Body of pancreas (tissue), 4 donors: ENCODE measurements at regions not wholly inside any gene's neighbourhood (a gene's known extent, or its start where the extent isn't known, plus 50 kb on each side); places are given as distances from the start of the nearest gene placed in this dataset.

Source experiments
- ATAC-seq: fragments of 150-250 bp; one replicate; pipeline ENCODE4 v1.9.1; 2016
- DNase-seq, 4 donors: peaks; one replicate each; pipeline ENCODE4 v3.0.0-alpha.2; 2019
- H3K27ac ChIP-seq, 4 donors: fragments of 200-600 bp; sonication (generic); 1 replicate in 3 of 4; 2 replicates in 1 of 4; pipeline versions ENCODE4 v1.5.1 to v1.6.1; 2016 to 2019; ENCODE audit warnings: mild to moderate bottlenecking in 1 of 4, mixed read lengths in 1 of 4, moderate library complexity in 1 of 4
- H3K27me3 ChIP-seq, 2 donors: fragments of 200-600 bp; sonication (generic); one replicate each; pipeline ENCODE4 v1.6.0; 2016; ENCODE audit warnings: mild to moderate bottlenecking in 1 of 2
- H3K36me3 ChIP-seq, 2 donors: fragments of 200-600 bp; sonication (generic); replicated peaks in 1 of 2; 2 replicates each; pipeline ENCODE4 v1.5.1; 2016; ENCODE audit warnings: low read depth in 2 of 2; ENCODE audit not compliant: insufficient read depth in 1 of 2
- H3K4me1 ChIP-seq: fragments of 200-600 bp; sonication (generic); one replicate; pipeline ENCODE4 v1.6.0; 2016
- H3K4me3 ChIP-seq, 2 donors: fragments of 200-600 bp; sonication (generic); 1 replicate in 1 of 2; 2 replicates in 1 of 2; pipeline ENCODE4 v1.5.1; 2016 to 2019
- H3K9me3 ChIP-seq, 3 donors: fragments of 200-600 bp; sonication (generic); 1 replicate in 2 of 3; 2 replicates in 1 of 3; pipeline ENCODE4 v1.5.1; 2016
- CTCF ChIP-seq, 7 experiments: fragments of 450-650 bp in 4 of 7; fragments of 200-600 bp in 3 of 7; sonication (generic) in 3 of 7; IDR thresholded peaks; one replicate each; pipeline ENCODE4 v1.5.1; 2016 to 2019; ENCODE audit warnings: antibody characterized with exemption in 7 of 7
- POLR2A ChIP-seq, 3 donors: fragments of 450-650 bp; IDR thresholded peaks; one replicate each; pipeline ENCODE4 v1.6.1; 2016; ENCODE audit warnings: antibody characterized with exemption in 3 of 3, mild to moderate bottlenecking in 2 of 3
- WGBS, 2 donors: methylation state at CpG; one replicate each; pipeline ENCODE4 v1.1.5; 2017; 5-methylcytosine and 5-hydroxymethylcytosine counted together
- intact Hi-C: fragments of 100-400 bp; cut with DNase I; formaldehyde crosslinking; loops from one replicate; pipeline ENCODE4 v1.15.1; 2023

- Histone ChIP-seq H3K4me1 (no peaks in the 10 kb centered on the region), H3K36me3 (no peaks in the 10 kb centered on the region), H3K9me3 (no peaks in the 10 kb centered on the region), H3K27me3 (no peaks in the 10 kb centered on the region), H3K4me3 (no peak overlapping the region), H3K27ac (no peak overlapping the region)
- WGBS, 2 donors: 66 to 83% methylated on average over 5 to 7 of the region's 7 CpGs
- intact Hi-C loops: no loop called here
- ATAC-seq: no peak
- TF ChIP-seq CTCF (IDR thresholded peaks at IDR 0.05): no peak
- DNase-seq: no peak
Measured at GRCh38 chr10:108095932-108096925, 931.7 kb upstream of the SORCS1 start.

GRCh38 chr10:108090476-108091215, 926.1 kb upstream of the SORCS1 start:
- ATAC-seq: no peak
- Histone ChIP-seq H3K4me3 (no peak overlapping the region), H3K27ac (no peak overlapping the region), H3K9me3 (no peaks in the 10 kb centered on the region), H3K27me3 (no peaks in the 10 kb centered on the region), H3K4me1 (no peaks in the 10 kb centered on the region), H3K36me3 (no peaks in the 10 kb centered on the region)
- TF ChIP-seq CTCF (IDR thresholded peaks at IDR 0.05): no peak
- no peak for TF ChIP-seq POLR2A (IDR thresholded peaks at IDR 0.05)
- no peak for DNase-seq
- 56 to 69% methylated on average over 3 of the region's 3 CpGs for WGBS, 2 donors
- intact Hi-C loops: no loop called here

- ATAC-seq: no peak
- WGBS, 2 donors: 76 to 92% methylated on average over 1 of the region's 1 CpG
- no peak overlapping the region for H3K27ac ChIP-seq
Measured at GRCh38 chr10:108086502-108086901, 922.0 kb upstream of the SORCS1 start.

GRCh38 chr10:108082596-108082995, 918.1 kb upstream of the SORCS1 start:
- WGBS, 2 donors: 62 to 85% methylated on average over 1 of the region's 1 CpG
- intact Hi-C loops: no loop called here
- Histone ChIP-seq H3K9me3 (no peaks in the 10 kb centered on the region), H3K4me3 (no peak overlapping the region), H3K27me3 (no peaks in the 10 kb centered on the region), H3K27ac (no peak overlapping the region), H3K36me3 (no peaks in the 10 kb centered on the region), H3K4me1 (no peaks in the 10 kb centered on the region)
- no peak for ATAC-seq
- no peak for TF ChIP-seq CTCF (IDR thresholded peaks at IDR 0.05)
- DNase-seq: no peak

More at GRCh38 chr10:108086502-108086901, 922.0 kb upstream of the SORCS1 start:
- intact Hi-C loops: no loop called here
- Histone ChIP-seq H3K4me1 (no peaks in the 10 kb centered on the region), H3K27me3 (no peaks in the 10 kb centered on the region), H3K4me3 (no peak overlapping the region), H3K36me3 (no peaks in the 10 kb centered on the region), H3K9me3 (no peaks in the 10 kb centered on the region)
- DNase-seq: no peak
- TF ChIP-seq CTCF (IDR thresholded peaks at IDR 0.05): no peak
- no peak for TF ChIP-seq POLR2A (IDR thresholded peaks at IDR 0.05)
